T-helper 2 cell treated with Interferon-gamma antibody and Interleukin-4, amounts not matched to agents 100 ng/mL and 5 ng/mL, for 36 hours (primary cell): ENCODE measurements at regions not wholly inside any gene's neighbourhood (a gene's known extent, or its start where the extent isn't known, plus 50 kb on each side); places are given as distances from the start of the nearest gene placed in this dataset.

Experiments used
- intact Hi-C: fragments of 100-400 bp; cut with micrococcal nuclease; formaldehyde crosslinking; loops from one replicate; pipeline ENCODE4 v1.15.1; 2023

GRCh38 chr12:59928416-59928815, 332.6 kb downstream of the SLC16A7 start:
- intact Hi-C loops: no loop called here

GRCh38 chr12:59929110-59929509, 333.3 kb downstream of the SLC16A7 start:
- intact Hi-C loops: no loop called here

- intact Hi-C loops: no loop called here
These were observed 338.7 kb downstream of the SLC16A7 start for GRCh38 chr12:59934486-59934885.

DNA sequence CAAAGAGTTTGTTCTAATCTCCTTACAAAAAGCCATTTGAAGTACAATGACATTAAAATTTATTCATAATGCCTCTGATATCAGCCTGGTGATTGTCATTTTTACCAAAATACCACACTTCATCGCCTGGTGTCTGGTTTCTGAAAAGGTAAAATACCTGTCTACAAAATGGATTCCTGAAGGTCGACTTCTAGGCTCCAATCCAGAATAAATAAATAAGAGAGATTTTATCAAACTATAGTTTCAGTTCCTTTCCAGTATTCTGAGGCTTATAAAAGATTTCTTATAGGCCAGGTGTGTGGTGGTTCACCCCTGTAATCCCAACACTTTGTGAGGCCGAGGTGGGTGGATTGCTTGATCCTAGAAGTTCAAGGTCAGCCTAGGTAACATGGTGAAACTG, 340.7 kb downstream of the SLC16A7 start:
- intact Hi-C loops: no loop called here

DNA sequence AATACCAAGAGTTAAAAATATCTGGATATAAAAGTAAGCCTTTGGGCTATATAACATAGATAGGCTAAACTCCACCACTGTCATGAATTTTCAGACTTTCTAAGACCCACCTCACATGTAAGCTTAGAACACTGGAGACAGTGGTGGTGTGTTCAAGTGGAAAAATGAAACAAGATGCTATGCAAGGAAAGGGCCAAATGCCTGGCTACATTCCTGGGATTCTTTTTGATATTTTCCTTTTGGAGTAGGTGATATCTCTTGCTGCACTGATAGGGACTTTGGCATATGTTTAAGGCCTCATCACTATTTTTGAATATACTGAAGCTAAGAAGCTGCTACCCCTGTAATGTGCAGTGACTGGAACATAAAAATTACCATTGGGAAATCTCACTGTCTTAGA, 341.3 kb downstream of the SLC16A7 start:
- intact Hi-C loops: no loop called here

- intact Hi-C loops: no loop called here
These were observed 342.5 kb downstream of the SLC16A7 start for GRCh38 chr12:59938190-59938962.

DNA sequence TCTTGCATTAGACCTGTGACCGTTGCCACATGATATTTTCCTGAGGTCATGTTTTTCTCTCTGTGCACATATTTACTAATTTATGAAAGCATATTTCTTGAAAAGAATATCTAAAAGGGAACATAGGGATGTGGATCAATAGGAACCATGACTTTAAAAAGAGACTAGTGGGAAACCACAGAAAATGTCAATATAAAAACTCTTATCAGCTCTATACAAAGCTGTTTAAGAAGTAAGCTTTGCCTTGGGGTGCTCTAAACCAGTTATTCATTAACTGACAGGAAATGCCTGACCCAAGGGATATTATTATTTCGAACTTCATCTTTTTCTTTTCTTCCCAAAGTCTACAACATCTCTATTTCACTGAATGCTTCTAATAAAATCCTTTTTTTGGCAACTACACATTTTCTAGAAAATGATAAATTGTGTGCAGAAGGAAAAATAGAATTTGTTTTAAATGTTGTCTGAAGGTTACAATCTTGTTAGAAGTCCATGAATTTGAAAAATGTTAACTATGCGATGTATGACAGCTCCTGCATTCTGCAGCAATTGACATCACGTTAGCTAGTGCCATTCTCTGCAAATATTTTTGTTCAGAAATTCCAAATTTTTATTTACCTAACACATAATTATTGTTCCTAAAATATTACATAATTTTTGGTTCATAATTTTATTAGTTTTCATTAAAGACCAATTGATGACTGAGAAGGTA, 345.0 kb downstream of the SLC16A7 start:
- intact Hi-C loops: no loop called here

DNA sequence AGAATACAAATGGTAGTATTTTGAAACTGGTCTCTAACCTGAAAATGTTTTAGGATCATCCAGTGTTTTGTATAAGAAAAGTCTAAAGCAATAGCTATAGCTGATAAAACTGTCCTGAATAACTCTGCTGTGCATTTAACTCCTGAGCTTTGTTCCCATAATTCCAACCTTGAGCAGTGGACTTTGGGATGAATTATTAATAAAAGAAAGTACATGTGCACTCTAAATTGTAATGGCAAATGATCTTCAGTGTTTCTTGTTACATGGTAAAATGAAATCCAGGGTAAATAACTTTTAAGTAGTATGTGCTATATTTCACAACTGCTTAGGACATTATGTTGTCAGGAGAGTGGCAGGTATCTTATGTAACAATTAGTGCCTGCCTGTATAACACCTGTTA, 345.6 kb downstream of the SLC16A7 start:
- intact Hi-C loops: no loop called here

DNA sequence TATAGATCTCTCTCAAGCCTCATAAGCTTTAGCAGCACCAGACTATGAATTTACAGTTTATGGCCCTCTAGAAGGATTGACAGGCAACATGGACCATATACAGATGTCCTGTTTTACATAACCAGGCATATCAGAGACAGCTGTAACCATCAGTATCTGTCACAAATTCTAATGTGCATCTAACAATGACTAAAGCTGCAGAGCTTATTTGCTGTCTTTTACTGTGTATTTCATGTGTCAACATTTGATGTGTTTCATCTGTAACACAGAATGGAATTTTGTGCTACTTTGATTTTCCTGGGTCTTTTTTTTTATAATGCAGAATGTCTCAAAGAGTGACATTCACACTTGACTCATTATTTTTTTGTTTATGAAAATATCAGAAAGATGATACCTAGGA, 348.3 kb downstream of the SLC16A7 start:
- intact Hi-C loops: no loop called here

DNA sequence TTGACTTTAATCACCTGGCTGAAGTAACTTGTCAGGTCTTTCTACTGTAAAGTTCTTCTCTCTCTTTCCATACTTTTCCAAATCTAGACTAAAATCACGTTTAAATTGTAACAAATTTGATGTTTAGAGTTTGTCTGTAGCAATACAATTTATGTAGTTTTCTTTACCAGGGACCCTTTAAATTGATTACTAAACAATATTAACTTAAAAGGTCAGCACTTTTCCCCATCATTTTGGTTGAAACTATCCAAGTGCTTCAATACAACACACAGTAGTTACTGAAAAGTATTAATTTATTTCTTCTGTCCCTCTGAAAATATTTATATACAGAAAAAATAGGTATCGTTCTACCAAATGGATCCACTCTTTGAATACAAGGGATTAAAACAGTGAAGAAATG, 350.8 kb downstream of the SLC16A7 start:
- intact Hi-C loops: no loop called here

DNA sequence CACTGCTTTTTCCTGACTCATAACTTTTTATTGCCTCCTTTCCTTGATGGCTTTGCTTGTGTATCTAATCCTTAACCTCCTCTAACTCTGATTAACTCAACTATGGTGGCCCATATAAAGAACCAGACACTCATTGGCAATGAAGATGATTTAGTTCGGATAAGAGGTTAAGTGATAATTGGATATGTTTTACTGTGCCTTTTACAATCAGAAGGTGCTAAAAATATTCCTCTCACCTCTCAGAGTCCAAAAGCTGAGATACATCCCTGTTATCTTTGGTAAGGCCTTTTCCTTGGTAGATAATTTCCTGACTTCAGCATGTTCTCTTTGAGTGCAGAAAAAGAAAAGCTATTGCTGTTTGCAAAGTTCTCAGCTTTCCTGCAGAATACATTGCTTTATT, 367.7 kb downstream of the SLC16A7 start:
- intact Hi-C loops: no loop called here

- intact Hi-C loops: no loop called here
These were observed 377.1 kb downstream of the SLC16A7 start for GRCh38 chr12:59972905-59973304.

DNA sequence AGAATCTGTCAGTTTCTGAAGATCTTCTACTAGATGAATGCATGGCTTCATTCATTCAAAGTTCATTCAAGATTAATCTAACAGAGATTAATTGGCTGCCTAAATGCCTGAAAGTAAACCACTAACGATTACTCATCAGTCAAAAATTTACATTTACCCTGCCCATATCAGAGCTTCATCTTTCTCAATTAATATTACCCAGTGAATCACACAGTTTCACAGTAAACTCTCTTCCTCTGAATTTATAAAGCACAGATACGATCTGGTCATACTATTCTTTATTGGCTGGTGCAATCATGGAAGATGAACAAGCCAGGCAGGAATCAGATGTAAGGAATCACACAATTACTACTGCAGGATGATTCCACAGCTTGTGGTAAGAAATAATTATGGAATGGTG, 377.7 kb downstream of the SLC16A7 start:
- intact Hi-C loops: no loop called here

DNA sequence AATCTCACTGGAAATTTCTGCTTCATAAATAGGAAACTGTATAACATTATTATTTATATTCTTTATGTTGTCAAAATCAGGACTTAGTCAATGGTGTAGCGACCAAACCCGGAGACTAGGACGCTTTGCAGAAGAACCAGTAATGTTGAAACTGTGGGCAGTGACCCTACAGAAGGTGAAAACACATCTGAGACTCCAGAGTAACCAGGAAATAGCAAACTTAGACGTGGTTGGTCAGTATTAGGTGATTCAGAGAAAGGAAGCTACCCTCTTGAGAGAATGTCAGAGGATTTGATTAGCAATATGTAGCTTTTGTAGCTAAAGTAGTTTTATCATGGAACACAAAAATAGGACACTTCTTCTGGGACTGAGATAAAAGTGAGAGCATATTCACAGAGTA, 381.9 kb downstream of the SLC16A7 start:
- intact Hi-C loops: no loop called here

DNA sequence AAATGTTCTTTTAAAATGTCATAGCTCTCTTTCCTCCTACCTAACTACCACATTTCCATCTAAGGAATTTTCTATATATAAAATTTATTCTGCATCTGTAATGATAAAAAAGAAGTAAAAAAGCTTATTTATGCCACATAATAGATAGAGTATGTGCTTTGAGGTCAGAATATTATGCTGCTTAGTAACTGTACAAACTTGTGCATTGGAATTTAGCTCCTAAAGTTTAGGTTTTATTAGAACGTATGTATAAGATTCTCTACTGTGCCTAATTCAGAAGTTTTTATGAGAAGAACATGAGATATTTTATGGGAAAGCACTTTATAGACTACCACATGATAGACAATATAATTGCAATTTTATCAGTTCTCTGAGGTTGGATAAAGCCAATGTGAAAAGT, 384.6 kb downstream of the SLC16A7 start:
- intact Hi-C loops: no loop called here

DNA sequence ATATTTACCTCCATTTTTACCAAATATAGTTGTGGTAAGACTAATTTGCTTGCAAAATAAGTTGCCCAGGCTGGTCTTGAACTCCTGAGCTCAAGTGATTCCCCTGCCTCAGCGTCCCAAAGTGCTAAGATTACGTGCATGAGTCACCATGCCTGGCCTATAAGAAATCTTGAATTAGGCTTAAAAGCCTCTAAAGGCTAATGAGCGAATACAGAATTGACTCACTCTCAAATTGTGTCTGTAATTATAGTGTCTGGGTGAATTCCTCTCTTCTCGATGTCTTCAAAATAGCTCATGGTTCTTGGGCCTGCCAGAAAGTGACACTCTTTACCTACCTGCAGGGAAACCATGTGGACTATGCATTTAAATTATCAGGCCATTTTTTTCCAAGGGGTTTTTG, 403.5 kb downstream of the SLC16A7 start:
- intact Hi-C loops: no loop called here

GRCh38 chr12:60010486-60010885, 414.7 kb downstream of the SLC16A7 start:
- intact Hi-C loops: no loop called here

DNA sequence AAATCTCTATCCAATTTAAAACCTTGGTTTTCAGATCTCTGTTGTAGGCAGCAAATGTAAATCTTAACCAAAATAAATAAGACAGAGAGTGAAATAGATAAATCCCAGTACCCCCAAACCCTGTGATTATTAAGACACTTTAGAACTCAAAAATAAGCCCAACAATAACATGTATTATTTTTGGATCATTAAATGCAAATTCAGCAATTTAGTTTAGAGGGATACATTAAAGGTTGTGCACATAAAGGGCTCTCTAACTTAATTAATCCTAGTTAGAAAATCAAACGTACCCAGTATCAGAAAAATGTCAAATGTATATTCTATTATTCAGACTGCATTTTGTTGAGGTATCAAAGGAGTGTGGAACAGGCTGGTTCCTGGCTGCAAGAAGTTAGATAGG, 416.8 kb downstream of the SLC16A7 start:
- intact Hi-C loops: no loop called here

- intact Hi-C loops: no loop called here
These were observed 418.6 kb downstream of the SLC16A7 start for GRCh38 chr12:60014436-60014835.

- intact Hi-C loops: no loop called here
These were observed 424.2 kb downstream of the SLC16A7 start for GRCh38 chr12:60020068-60020467.

DNA sequence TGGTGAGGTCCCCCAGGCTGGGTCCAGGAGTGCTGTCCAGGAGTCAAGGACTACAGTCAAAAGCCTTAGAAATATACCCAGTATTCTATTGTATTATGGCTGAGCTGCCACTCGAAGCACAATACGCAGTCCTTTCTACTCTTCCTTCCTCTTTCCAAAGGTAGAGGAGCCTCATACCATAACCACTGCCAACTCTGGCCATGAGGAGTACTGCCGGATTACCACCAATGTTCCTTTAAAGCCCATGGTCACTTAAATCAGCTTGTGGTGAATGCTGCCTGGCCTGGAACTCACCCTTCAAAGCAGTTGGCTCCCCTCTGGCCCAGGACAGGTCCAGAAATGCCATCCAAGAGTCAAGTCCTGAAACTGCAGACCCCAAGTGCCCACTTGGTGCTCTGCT, 425.4 kb downstream of the SLC16A7 start:
- intact Hi-C loops: no loop called here

DNA sequence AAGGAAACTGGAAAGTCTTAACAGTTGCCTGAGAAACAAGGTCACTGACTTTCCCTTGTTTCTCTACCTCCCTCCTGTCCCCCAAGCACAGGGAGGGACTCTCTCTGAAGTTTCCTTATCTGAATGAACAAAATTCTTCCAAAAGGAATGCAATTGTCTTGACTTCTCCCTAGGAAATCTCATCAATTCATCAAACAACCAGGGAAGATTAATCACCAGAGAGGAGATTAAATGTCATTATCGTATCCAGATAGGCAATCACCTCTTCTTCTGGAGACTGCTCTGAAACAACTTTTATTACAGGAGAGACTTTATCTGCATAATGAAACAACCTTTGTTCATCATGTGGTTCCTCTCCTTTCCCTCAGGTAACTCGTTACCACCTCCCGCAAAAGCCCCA, 431.4 kb downstream of the SLC16A7 start:
- intact Hi-C loops: no loop called here

GRCh38 chr12:60034147-60034546, 438.3 kb downstream of the SLC16A7 start:
- intact Hi-C loops: no loop called here
